IMR-90 (cell line): ENCODE measurements at regions not wholly inside any gene's neighbourhood (a gene's known extent, or its start where the extent isn't known, plus 50 kb on each side); places are given as distances from the start of the nearest gene placed in this dataset.

ENCODE experiments used
- ATAC-seq: fragments of 200-7000 bp; cut with Tn5 transposase; 2 replicates; pipeline ENCODE4 v1.9.1; 2020; ENCODE audit warnings: low read depth, mild to moderate bottlenecking, moderate library complexity
- BruUV-seq: library from RNA; stranded (reverse); fragments of 400-500 nt; replicated peaks from 2 replicates; lab custom pipeline; 2021; lab: Mats Ljungman, UMichigan
- CTCF ChIA-PET: fragments of 300-600 bp; formaldehyde crosslinking; extraction: SDS; loops from one replicate; lab custom pipeline; 2021; ENCODE audit warnings: antibody characterized with exemption; lab: Yijun Ruan, JAX
- POLR2A ChIA-PET: fragments of 300-600 bp; sonication (Branson Sonifier 250); formaldehyde crosslinking; loops from one replicate; lab custom pipeline; 2022; ENCODE audit warnings: antibody characterized with exemption; ENCODE audit not compliant: unreplicated experiment; lab: Charles Lee
- DNase-seq: peaks from one replicate; pipeline ENCODE4 v3.0.0; 2013
- H2AFZ ChIP-seq: replicated peaks from 2 replicates; pipeline ENCODE3; 2013; ENCODE audit warnings: low read length, mild to moderate bottlenecking; ENCODE audit not compliant: poor library complexity
- H2AK5ac ChIP-seq: 2 replicates; pipeline ENCODE4 v1.6.1; 2013; ENCODE audit warnings: low read depth, low read length, inconsistent platforms
- H2AK9ac ChIP-seq: replicated peaks from 2 replicates; pipeline ENCODE3; 2013; ENCODE audit warnings: mild to moderate bottlenecking, low read depth, low read length, moderate library complexity; ENCODE audit not compliant: poor library complexity
- H2BK120ac ChIP-seq: 2 replicates; pipeline ENCODE4 v1.6.1; 2013; ENCODE audit warnings: low read depth, low read length, inconsistent platforms
- H2BK15ac ChIP-seq: 3 replicates; pipeline ENCODE4 v1.6.1; 2013; ENCODE audit warnings: low read depth, low read length, inconsistent platforms
- H2BK20ac ChIP-seq: 2 replicates; pipeline ENCODE4 v1.6.1; 2013; ENCODE audit warnings: low read depth, mild to moderate bottlenecking, inconsistent platforms, low read length, moderate library complexity
- H2BK5ac ChIP-seq: 2 replicates; pipeline ENCODE4 v1.6.1; 2013; ENCODE audit warnings: mild to moderate bottlenecking, low read depth, low read length, inconsistent platforms; ENCODE audit not compliant: poor library complexity, severe bottlenecking
- H3K14ac ChIP-seq: replicated peaks from 2 replicates; pipeline ENCODE4 v1.6.1; 2013; ENCODE audit warnings: low read depth, low read length, inconsistent platforms
- H3K18ac ChIP-seq: 2 replicates; pipeline ENCODE4 v1.6.1; 2013; ENCODE audit warnings: low read depth, low read length, control low read depth
- H3K23ac ChIP-seq: 2 replicates; pipeline ENCODE4 v1.6.1; 2013; ENCODE audit warnings: low read depth, low read length, inconsistent platforms
- H3K27ac ChIP-seq: 2 replicates; pipeline ENCODE4 v1.5.1; 2013; ENCODE audit warnings: mild to moderate bottlenecking, control low read depth, low read length; ENCODE audit not compliant: insufficient read depth
- H3K27me3 ChIP-seq: 2 replicates; pipeline ENCODE4 v1.6.1; 2013; ENCODE audit warnings: low read length; ENCODE audit not compliant: control insufficient read depth, insufficient read depth
- H3K36me3 ChIP-seq: 2 replicates; pipeline ENCODE4 v1.6.1; 2013; ENCODE audit warnings: low read length, mixed read lengths; ENCODE audit not compliant: control insufficient read depth, insufficient read depth
- H3K4ac ChIP-seq: 2 replicates; pipeline ENCODE4 v1.6.1; 2013; ENCODE audit warnings: low read depth, low read length, inconsistent platforms
- H3K4me1 ChIP-seq: 2 replicates; pipeline ENCODE4 v1.6.1; 2013; ENCODE audit warnings: low read length, mixed read lengths; ENCODE audit not compliant: control insufficient read depth, insufficient read depth
- H3K4me2 ChIP-seq: 2 replicates; pipeline ENCODE4 v1.6.1; 2013; ENCODE audit warnings: low read depth, mild to moderate bottlenecking, control low read depth, low read length, moderate library complexity
- H3K4me3 ChIP-seq: 2 replicates; pipeline ENCODE4 v1.5.1; 2013; ENCODE audit warnings: low read depth, mild to moderate bottlenecking, control low read depth, low read length, moderate library complexity; ENCODE audit not compliant: insufficient read depth
- H3K56ac ChIP-seq: 2 replicates; pipeline ENCODE4 v1.6.1; 2013; ENCODE audit warnings: low read length, inconsistent platforms; ENCODE audit not compliant: insufficient read depth; ENCODE audit errors: extremely low read depth
- H3K79me1 ChIP-seq, 2 experiments: 2 replicates each; pipeline ENCODE4 v1.6.1; 2013; ENCODE audit warnings: low read length in 2 of 2, inconsistent platforms in 1 of 2, low read depth in 1 of 2
- H3K9ac ChIP-seq: 2 replicates; pipeline ENCODE4 v1.6.1; 2013; ENCODE audit warnings: low read depth, low read length, control low read depth
- H3K9me1 ChIP-seq: 2 replicates; pipeline ENCODE4 v1.6.1; 2013; ENCODE audit warnings: low read length, inconsistent platforms; ENCODE audit not compliant: insufficient read depth
- H3K9me3 ChIP-seq: 2 replicates; pipeline ENCODE4 v1.6.1; 2013; ENCODE audit warnings: low read length; ENCODE audit not compliant: control insufficient read depth, insufficient read depth
- H4K20me1 ChIP-seq: 2 replicates; pipeline ENCODE4 v1.6.1; 2013; ENCODE audit warnings: low read length, inconsistent platforms; ENCODE audit not compliant: insufficient read depth
- H4K5ac ChIP-seq: 2 replicates; pipeline ENCODE4 v1.6.1; 2013; ENCODE audit warnings: mild to moderate bottlenecking, low read depth, low read length, control low read depth
- H4K8ac ChIP-seq, 2 experiments: 2 replicates each; pipeline ENCODE4 v1.6.1; 2013; ENCODE audit warnings: low read depth in 2 of 2, low read length in 2 of 2, control low read depth in 1 of 2, inconsistent platforms in 1 of 2
- H4K91ac ChIP-seq: 2 replicates; pipeline ENCODE4 v1.6.1; 2013; ENCODE audit warnings: low read depth, low read length, inconsistent platforms; ENCODE audit not compliant: insufficient read depth
- CEBPB ChIP-seq: IDR thresholded peaks from 2 replicates; pipeline ENCODE4 v1.6.1; 2012; ENCODE audit warnings: low read depth, low read length, improper control_type of control experiment
- CTCF ChIP-seq: conservative IDR thresholded peaks from 2 replicates; pipeline ENCODE4 v1.5.1; 2012; ENCODE audit warnings: mild to moderate bottlenecking, low read depth, low read length, improper control_type of control experiment
- ELK1 ChIP-seq: fragments of 150-350 bp; IDR thresholded peaks from 2 replicates; pipeline ENCODE4 v1.6.1; 2016; ENCODE audit warnings: low read depth, mild to moderate bottlenecking, low read length, moderate library complexity, borderline replicate concordance
- FOS ChIP-seq: fragments of 150-350 bp; IDR thresholded peaks from 2 replicates; pipeline ENCODE4 v1.6.1; 2016; ENCODE audit warnings: low read depth, low read length
- MAZ ChIP-seq: IDR thresholded peaks from 2 replicates; pipeline ENCODE4 v1.6.1; 2012; ENCODE audit warnings: low read depth, mild to moderate bottlenecking, low read length, improper control_type of control experiment, moderate library complexity, borderline replicate concordance
- NFE2L2 ChIP-seq: fragments of 150-350 bp; IDR thresholded peaks from 2 replicates; pipeline ENCODE4 v1.6.1; 2016; ENCODE audit warnings: low read depth, mild to moderate bottlenecking, low read length
- RAD21 ChIP-seq: IDR thresholded peaks from 2 replicates; pipeline ENCODE4 v1.6.1; 2012; ENCODE audit warnings: low read length, improper control_type of control experiment
- RCOR1 ChIP-seq: IDR thresholded peaks from 2 replicates; pipeline ENCODE4 v1.6.1; 2012; ENCODE audit warnings: mild to moderate bottlenecking, low read length, improper control_type of control experiment; ENCODE audit not compliant: insufficient replicate concordance
- RFX5 ChIP-seq: IDR thresholded peaks from 2 replicates; pipeline ENCODE4 v1.8.0; 2012; ENCODE audit warnings: low read depth, mild to moderate bottlenecking, low read length, moderate library complexity
- SMC3 ChIP-seq: fragments of 150-350 bp; IDR thresholded peaks from 2 replicates; pipeline ENCODE4 v1.6.1; 2016; ENCODE audit warnings: low read depth, mild to moderate bottlenecking, antibody characterized with exemption, low read length, moderate library complexity
- USF2 ChIP-seq: fragments of 150-350 bp; IDR thresholded peaks from 2 replicates; pipeline ENCODE4 v1.6.1; 2017; ENCODE audit warnings: mild to moderate bottlenecking, antibody characterized with exemption, low read length, low read depth
- WGBS, 2 experiments: methylation state at CpG; one replicate each; pipeline versions ENCODE4 v1.1.5 to v1.1.7; 2013; ENCODE audit warnings: missing lambda C conversion rate in 2 of 2; ENCODE audit not compliant: insufficient read length in 1 of 2; ENCODE audit errors: extremely low coverage in 2 of 2; 5-methylcytosine and 5-hydroxymethylcytosine counted together
- dilution Hi-C: fragments of 300-500 bp; cut with HindIII; formaldehyde crosslinking; loops from one replicate; pipeline ENCODE4 v1.14.3; 2018; ENCODE audit warnings: low sequenced_read_pairs; ENCODE audit not compliant: unreplicated experiment
- in situ Hi-C: fragments of 300-500 bp; cut with MboI; formaldehyde crosslinking; loops from 3 replicates; pipeline ENCODE4 v1.14.3; 2019; ENCODE audit warnings: low sequenced_read_pairs, inconsistent platforms, mixed read lengths
- intact Hi-C: fragments of 100-400 bp; cut with micrococcal nuclease; formaldehyde crosslinking; loops from 2 replicates; pipeline ENCODE4 v1.10.0; 2022

- Histone ChIP-seq H2AK5ac (no peak overlapping the region), H2BK15ac (no peak overlapping the region), H2BK20ac (no peak overlapping the region), H3K36me3 (no peaks in the 10 kb centered on the region), H2BK120ac (no peak overlapping the region), H4K8ac (no peak overlapping the region), H3K9me3 (no peaks in the 10 kb centered on the region), H4K5ac (no peak overlapping the region), H2BK5ac (no peak overlapping the region), H3K18ac (no peak overlapping the region), H3K4me2 (no peak overlapping the region), H3K14ac (no peak overlapping the region), H3K4me3 (no peak overlapping the region), H3K56ac (no peak overlapping the region), H3K4me1 (no peaks in the 10 kb centered on the region), H3K23ac (no peak overlapping the region), H3K4ac (no peak overlapping the region), H4K91ac (no peak overlapping the region), H2AFZ (no peak overlapping the region), H3K27ac (no peak overlapping the region), H2AK9ac (no peak overlapping the region), H3K79me1 (no peaks in the 10 kb centered on the region), H3K9ac (no peak overlapping the region), H4K20me1 (no peaks in the 10 kb centered on the region), H3K27me3 (peaks cover 3% of the 10 kb centered on the region; the same call in 1 of the 2 replicates), H3K9me1 (no peaks in the 10 kb centered on the region)
- ChIA-PET CTCF (no interaction called here), POLR2A (no interaction called here)
- ATAC-seq (no peak), DNase-seq (no peak)
- dilution Hi-C loops, result no loop called here
- TF ChIP-seq USF2, result no peak
- TF ChIP-seq RAD21, result no peak
- no peak for TF ChIP-seq FOS
- TF ChIP-seq MAZ, result no peak
- TF ChIP-seq RFX5, result no peak
- TF ChIP-seq NFE2L2, result no peak
- TF ChIP-seq SMC3, result no peak
- no peak for TF ChIP-seq ELK1
- no peak for TF ChIP-seq CTCF
- no peak for TF ChIP-seq CEBPB
- TF ChIP-seq RCOR1, result no peak
- BruUV-seq, result no TSS peak
- in situ Hi-C loops, result no loop called here
- no CpG with 5 or more reads among the region's 1 CpG for WGBS, 2 experiments
- intact Hi-C loops, result no loop called here
Observed at GRCh38 chr5:39934830-39935229, 510.1 kb upstream of the DAB2 start.
